GM12878 (cell line): ENCODE measurements at regions not wholly inside any gene's neighbourhood (a gene's known extent, or its start where the extent isn't known, plus 50 kb on each side); places are given as distances from the start of the nearest gene placed in this dataset.

Experiments used
- CEBPB ChIP-seq, 2 experiments: fragments of 150-350 bp in 1 of 2; IDR thresholded peaks; 2 replicates each; pipeline ENCODE4 v1.6.1; 2012 to 2014; ENCODE audit warnings: low read depth in 2 of 2, low read length in 2 of 2, borderline replicate concordance in 1 of 2, inconsistent platforms in 1 of 2
- CTCF ChIP-seq, 3 experiments: IDR thresholded peaks in 2 of 3; conservative IDR thresholded peaks in 1 of 3; 2 replicates each; pipeline ENCODE4 v1.5.1; 2011; ENCODE audit warnings: low read depth in 3 of 3, low read length in 3 of 3, mild to moderate bottlenecking in 3 of 3, control low read depth in 2 of 3, moderate library complexity in 2 of 3, inconsistent platforms in 1 of 3, mixed read lengths in 1 of 3; ENCODE audit not compliant: control insufficient read depth in 2 of 3, insufficient read depth in 1 of 3; ENCODE audit errors: extremely low read depth in 1 of 3
- ELK1 ChIP-seq: IDR thresholded peaks from 2 replicates; pipeline ENCODE4 v1.6.1; 2012; ENCODE audit warnings: low read depth, low read length, improper control_type of control experiment
- EZH2 ChIP-seq: IDR thresholded peaks from 2 replicates; pipeline ENCODE4 v1.6.1; 2012; ENCODE audit warnings: low read depth, mild to moderate bottlenecking, control low read depth, inconsistent platforms, low read length, borderline replicate concordance; ENCODE audit not compliant: control insufficient read depth
- NKRF ChIP-seq: fragments of 450-650 bp; conservative IDR thresholded peaks from 2 replicates; pipeline ENCODE4 v1.6.1; 2017; ENCODE audit warnings: mild to moderate bottlenecking, moderate library complexity
- POLR2AphosphoS5 ChIP-seq: IDR thresholded peaks from 2 replicates; pipeline ENCODE4 v1.6.1; 2011; ENCODE audit warnings: mild to moderate bottlenecking, low read length, inconsistent platforms
- RBBP5 ChIP-seq: fragments of 200-600 bp; sonication (generic); conservative IDR thresholded peaks from 2 replicates; pipeline ENCODE4 v1.6.1; 2016
- RFX5 ChIP-seq: IDR thresholded peaks from 2 replicates; pipeline ENCODE4 v1.6.1; 2011; ENCODE audit warnings: low read depth, low read length, improper control_type of control experiment
- TAF1 ChIP-seq: IDR thresholded peaks from 2 replicates; pipeline ENCODE4 v1.6.1; 2011; ENCODE audit warnings: mild to moderate bottlenecking, low read depth, low read length, borderline replicate concordance

GRCh38 chr7:142533920-142534319 is 215.4 kb upstream of the PRSS1 start:
- TF ChIP-seq CTCF (IDR thresholded peaks at IDR 0.05 in 2 of 3, conservative IDR thresholded peaks at IDR 0.05 in 1 of 3; ENCODE audit: control insufficient read depth in 2 of 3, extremely low read depth in 1 of 3, insufficient read depth in 1 of 3, low read depth in 3 of 3, low read length in 3 of 3) (no peak), EZH2 (no peak), POLR2AphosphoS5 (no peak), ELK1 (no peak), TAF1 (no peak), RFX5 (no peak), NKRF (no peak), CEBPB (IDR thresholded peaks at IDR 0.05; ENCODE audit: borderline replicate concordance in 1 of 2, low read depth in 2 of 2, low read length in 2 of 2) (no peak), RBBP5 (no peak)
